Activated naive CD4-positive, alpha-beta T cell treated with anti-CD3 and anti-CD28 coated beads, Interleukin-2, amount 50 U/mL, for 16 hours (primary cell): ENCODE measurements at regions not wholly inside any gene's neighbourhood (a gene's known extent, or its start where the extent isn't known, plus 50 kb on each side); places are given as distances from the start of the nearest gene placed in this dataset.
A peak's percentile ranks its signal among the peaks of the same experiment; 100 is the strongest.
"Not testable (repeated sequence)": the region's sequence is repeated elsewhere in the genome, so short reads cannot be mapped to it uniquely, and the experiment has no call there.

Experiments
- DNase-seq: peaks from one replicate; pipeline ENCODE4 v3.0.0-alpha.2; 2020

GRCh38 chr15:75100679-75101078 is 77.3 kb downstream of the PPCDC start:
- no peak for DNase-seq

- DNase-seq, result no peak
Measured at GRCh38 chr15:75104804-75105557, 81.6 kb downstream of the PPCDC start.

- DNase-seq, result no peak
Measured at GRCh38 chr15:75107516-75107907, 84.1 kb downstream of the PPCDC start.

- DNase-seq, result peak; percentile 21
Measured at GRCh38 chr15:75107908-75108838, 84.8 kb downstream of the PPCDC start.

- no peak for DNase-seq
Measured at GRCh38 chr15:75109021-75109735, 85.8 kb downstream of the PPCDC start.

GRCh38 chr15:75109736-75110130 is 86.3 kb downstream of the PPCDC start:
- no peak for DNase-seq

GRCh38 chr15:75112278-75112847 is 89.0 kb downstream of the PPCDC start:
- DNase-seq, result no peak

- no peak for DNase-seq
Measured at GRCh38 chr15:75112848-75113492, 88.7 kb upstream of the C15orf39 start.

- DNase-seq, result no peak
Measured at GRCh38 chr15:75114327-75114726, 87.4 kb upstream of the C15orf39 start.

GRCh38 chr15:75114796-75115195 is 86.9 kb upstream of the C15orf39 start:
- no peak for DNase-seq

- DNase-seq, result not testable (repeated sequence)
Measured at GRCh38 chr15:75115411-75115913, 86.2 kb upstream of the C15orf39 start.

- not testable (repeated sequence) for DNase-seq
Measured at GRCh38 chr15:75116143-75116542, 85.5 kb upstream of the C15orf39 start.

- no peak for DNase-seq
Measured at GRCh38 chr15:75117993-75118392, 83.7 kb upstream of the C15orf39 start.

GRCh38 chr15:75119312-75119711 is 82.4 kb upstream of the C15orf39 start:
- DNase-seq, result not testable (repeated sequence)

GRCh38 chr15:75121491-75121890 is 80.2 kb upstream of the C15orf39 start:
- DNase-seq, result no peak

GRCh38 chr15:75123395-75123794 is 78.3 kb upstream of the C15orf39 start:
- no peak for DNase-seq

GRCh38 chr15:75124278-75124677 is 77.4 kb upstream of the C15orf39 start:
- DNase-seq, result not testable (repeated sequence)

GRCh38 chr15:75125935-75126334 is 75.7 kb upstream of the C15orf39 start:
- DNase-seq, result no peak

GRCh38 chr15:75126864-75127580 is 74.7 kb upstream of the C15orf39 start:
- DNase-seq, result no peak

- no peak for DNase-seq
Measured at GRCh38 chr15:75129788-75130187, 71.9 kb upstream of the C15orf39 start.

GRCh38 chr15:75131269-75131643 is 70.4 kb upstream of the C15orf39 start:
- DNase-seq, result no peak

- no peak for DNase-seq
Measured at GRCh38 chr15:75134748-75135147, 66.9 kb upstream of the C15orf39 start.
